Right lobe of liver (tissue), 4 donors: ENCODE measurements at regions not wholly inside any gene's neighbourhood (a gene's known extent, or its start where the extent isn't known, plus 50 kb on each side); places are given as distances from the start of the nearest gene placed in this dataset.

Experiments
- POLR2A ChIP-seq: fragments of 450-650 bp; IDR thresholded peaks from one replicate; pipeline ENCODE4 v1.6.1; 2017; ENCODE audit warnings: antibody characterized with exemption, mild to moderate bottlenecking
- TF ChIP-seq, protein P1 (sequence below), 4 donors: fragments of 200-600 bp in 3 of 4; fragments of 450-650 bp in 1 of 4; IDR thresholded peaks; one replicate each; pipeline versions ENCODE4 v1.5.1 to v1.8.0; 2016 to 2022; ENCODE audit warnings: antibody characterized with exemption in 4 of 4, mild to moderate bottlenecking in 2 of 4
- donor health status: DM: no; HTN: no; CAD: no.
- donor health status: DM: no; HTN: no; CAD: no.
- donor health status: DM: no; HTN: yes; CAD: no.

DNA sequence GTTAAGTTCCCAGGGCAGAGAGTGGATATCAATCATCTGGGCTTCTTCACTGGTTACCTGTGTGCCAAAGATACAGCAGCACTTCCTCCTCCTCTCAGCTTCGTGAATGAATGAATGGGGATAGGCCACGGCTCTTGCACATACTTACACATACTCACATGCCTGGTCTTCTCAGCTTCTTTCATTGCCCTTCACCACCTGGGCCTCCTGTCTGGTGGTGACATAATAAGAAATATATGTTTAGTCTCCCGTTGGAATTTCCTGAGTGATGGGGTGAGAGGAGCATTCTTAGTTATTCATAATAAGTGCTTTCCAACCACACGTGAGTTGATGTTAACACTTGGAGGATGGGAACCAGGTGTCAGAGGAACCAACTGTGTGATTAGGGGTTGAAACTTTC lies 268.1 kb upstream of the RMST start:
- TF ChIP-seq, protein P1, sequence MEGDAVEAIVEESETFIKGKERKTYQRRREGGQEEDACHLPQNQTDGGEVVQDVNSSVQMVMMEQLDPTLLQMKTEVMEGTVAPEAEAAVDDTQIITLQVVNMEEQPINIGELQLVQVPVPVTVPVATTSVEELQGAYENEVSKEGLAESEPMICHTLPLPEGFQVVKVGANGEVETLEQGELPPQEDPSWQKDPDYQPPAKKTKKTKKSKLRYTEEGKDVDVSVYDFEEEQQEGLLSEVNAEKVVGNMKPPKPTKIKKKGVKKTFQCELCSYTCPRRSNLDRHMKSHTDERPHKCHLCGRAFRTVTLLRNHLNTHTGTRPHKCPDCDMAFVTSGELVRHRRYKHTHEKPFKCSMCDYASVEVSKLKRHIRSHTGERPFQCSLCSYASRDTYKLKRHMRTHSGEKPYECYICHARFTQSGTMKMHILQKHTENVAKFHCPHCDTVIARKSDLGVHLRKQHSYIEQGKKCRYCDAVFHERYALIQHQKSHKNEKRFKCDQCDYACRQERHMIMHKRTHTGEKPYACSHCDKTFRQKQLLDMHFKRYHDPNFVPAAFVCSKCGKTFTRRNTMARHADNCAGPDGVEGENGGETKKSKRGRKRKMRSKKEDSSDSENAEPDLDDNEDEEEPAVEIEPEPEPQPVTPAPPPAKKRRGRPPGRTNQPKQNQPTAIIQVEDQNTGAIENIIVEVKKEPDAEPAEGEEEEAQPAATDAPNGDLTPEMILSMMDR (IDR thresholded peaks at IDR 0.05): no peak
- no peak for TF ChIP-seq POLR2A
